GM23248 (cell line): ENCODE measurements at regions not wholly inside any gene's neighbourhood (a gene's known extent, or its start where the extent isn't known, plus 50 kb on each side); places are given as distances from the start of the nearest gene placed in this dataset.
"Not testable (repeated sequence)": the region's sequence is repeated elsewhere in the genome, so short reads cannot be mapped to it uniquely, and the experiment has no call there.

Source experiments
- EZH2 ChIP-seq: fragments of 200-600 bp; sonication (generic); IDR thresholded peaks from 2 replicates; pipeline ENCODE4 v1.6.1; 2018; ENCODE audit warnings: antibody characterized with exemption, mild to moderate bottlenecking; ENCODE audit not compliant: insufficient read depth, poor library complexity, severe bottlenecking
- EZH2phosphoT487 ChIP-seq: fragments of 200-600 bp; sonication (generic); IDR thresholded peaks from 2 replicates; pipeline ENCODE4 v1.6.1; 2018; ENCODE audit warnings: antibody characterized with exemption, moderate library complexity, mild to moderate bottlenecking, low read depth; ENCODE audit not compliant: insufficient read depth

GRCh38 chr1:145500251-145500650, 74.8 kb upstream of the NBPF20 start:
- TF ChIP-seq EZH2, EZH2phosphoT487: not testable (repeated sequence)
